PFSK-1 (cell line): ENCODE measurements at regions not wholly inside any gene's neighbourhood (a gene's known extent, or its start where the extent isn't known, plus 50 kb on each side); places are given as distances from the start of the nearest gene placed in this dataset.

ENCODE experiments used
- POLR2AphosphoS5 ChIP-seq: IDR thresholded peaks from 2 replicates; pipeline ENCODE4 v1.6.1; 2012; ENCODE audit warnings: low read depth, mild to moderate bottlenecking, control low read depth, low read length, moderate library complexity
- REST ChIP-seq, 2 experiments: IDR thresholded peaks; 2 replicates each; pipeline versions ENCODE4 v1.6.1 to v1.8.0; 2011 to 2012; ENCODE audit warnings: low read depth in 2 of 2, low read length in 2 of 2, control low read depth in 1 of 2, inconsistent platforms in 1 of 2, mild to moderate bottlenecking in 1 of 2, moderate library complexity in 1 of 2; ENCODE audit not compliant: insufficient read depth in 1 of 2
- SIN3A ChIP-seq: IDR thresholded peaks from 2 replicates; pipeline ENCODE4 v1.6.1; 2012; ENCODE audit warnings: mild to moderate bottlenecking, low read length, moderate library complexity, borderline replicate concordance; ENCODE audit not compliant: insufficient read depth

GRCh38 chr14:99069946-99070345 is 202.1 kb downstream of the BCL11B start:
- TF ChIP-seq POLR2AphosphoS5 (no peak), REST (IDR thresholded peaks at IDR 0.05; ENCODE audit: insufficient read depth in 1 of 2, low read depth in 2 of 2, low read length in 2 of 2) (no peak), SIN3A (no peak)
